NT2/D1 (cell line): ENCODE measurements at regions not wholly inside any gene's neighbourhood (a gene's known extent, or its start where the extent isn't known, plus 50 kb on each side); places are given as distances from the start of the nearest gene placed in this dataset.

Experiments used
- DNase-seq: peaks from one replicate; pipeline ENCODE4 v3.0.0-alpha.2; 2011; ENCODE audit warnings: low read depth, low spot score
- H3K27me3 ChIP-seq: 2 replicates; pipeline ENCODE4 v1.6.0; 2011; ENCODE audit warnings: mild to moderate bottlenecking; ENCODE audit not compliant: insufficient read length, insufficient read depth
- H3K36me3 ChIP-seq: 2 replicates; pipeline ENCODE4 v1.6.1; 2011; ENCODE audit warnings: mild to moderate bottlenecking, low read length, mixed read lengths; ENCODE audit not compliant: insufficient read depth, insufficient read length
- H3K4me1 ChIP-seq: 2 replicates; pipeline ENCODE4 v1.5.1; 2011; ENCODE audit not compliant: insufficient read depth, insufficient read length
- H3K4me3 ChIP-seq: 2 replicates; pipeline ENCODE4 v1.5.1; 2011; ENCODE audit warnings: low read depth; ENCODE audit not compliant: insufficient read length
- H3K9ac ChIP-seq: 2 replicates; pipeline ENCODE4 v1.6.0; 2011; ENCODE audit warnings: low read depth; ENCODE audit not compliant: insufficient read length
- H3K9me3 ChIP-seq: 2 replicates; pipeline ENCODE4 v1.5.1; 2011; ENCODE audit warnings: mild to moderate bottlenecking, low read length; ENCODE audit not compliant: insufficient read depth
- SUZ12 ChIP-seq: IDR thresholded peaks from 2 replicates; pipeline ENCODE4 v1.6.1; 2011; ENCODE audit not compliant: insufficient read length, insufficient read depth; ENCODE audit errors: extremely low read depth
- YY1 ChIP-seq: IDR thresholded peaks from 2 replicates; pipeline ENCODE4 v1.6.1; 2011; ENCODE audit not compliant: insufficient read length, insufficient read depth
- ZNF274 ChIP-seq: IDR thresholded peaks from 2 replicates; pipeline ENCODE4 v1.6.1; 2011; ENCODE audit warnings: mild to moderate bottlenecking, low read depth, low read length

DNA sequence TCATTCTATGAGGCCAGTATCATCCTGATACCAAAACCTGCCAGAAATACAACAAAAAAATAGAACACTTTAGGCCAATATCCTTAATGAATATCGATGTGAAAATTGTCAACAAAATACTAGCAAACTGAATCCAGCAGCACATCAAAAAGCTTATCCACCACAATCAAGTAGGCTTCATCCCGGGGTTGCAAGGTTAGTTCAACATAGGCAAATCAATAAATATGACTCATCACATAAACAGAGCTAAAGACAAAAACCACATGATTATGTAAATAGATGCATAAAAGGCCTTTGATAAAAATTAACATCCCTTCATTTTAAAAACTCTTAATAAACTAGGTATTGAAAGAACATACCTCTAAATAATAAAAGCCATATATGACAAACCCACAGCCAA is 403.2 kb upstream of the AZI2 start:
- DNase-seq = no peak
- Histone ChIP-seq H3K36me3 (no peaks in the 10 kb centered on the region), H3K9ac (no peak overlapping the region), H3K9me3 (peaks cover 11% of the 10 kb centered on the region; the same call in 1 of the 2 replicates), H3K4me1 (no peaks in the 10 kb centered on the region), H3K4me3 (no peak overlapping the region), H3K27me3 (no peaks in the 10 kb centered on the region)
- TF ChIP-seq SUZ12 = no peak
- no peak for TF ChIP-seq YY1
- TF ChIP-seq ZNF274 = no peak

DNA sequence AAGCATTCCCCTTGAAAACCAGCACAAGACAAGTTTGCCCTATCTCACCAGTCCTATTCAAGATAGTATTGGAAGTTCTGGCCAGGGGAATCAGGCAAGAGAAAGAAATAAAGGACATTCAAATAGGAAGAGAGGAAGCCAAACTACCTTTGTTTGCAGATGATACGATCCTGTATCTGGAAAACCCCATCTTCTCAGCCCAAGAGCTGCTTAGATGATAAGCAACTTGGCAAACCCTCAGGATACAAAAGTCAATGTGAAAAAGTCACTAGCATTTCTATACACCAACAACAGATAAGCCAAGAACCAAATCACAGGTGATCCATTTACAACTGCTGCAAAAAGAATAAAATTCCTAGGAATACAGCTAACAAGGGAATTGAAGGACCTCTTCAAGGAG is 403.7 kb upstream of the AZI2 start:
- H3K9me3 ChIP-seq = peaks cover 11% of the 10 kb centered on the region; the same call in 1 of the 2 replicates
- H3K27me3 ChIP-seq = no peaks in the 10 kb centered on the region
- no peak for DNase-seq
- no peak overlapping the region for H3K4me3 ChIP-seq
- TF ChIP-seq ZNF274 = no peak
- TF ChIP-seq YY1 = no peak
- no peak for TF ChIP-seq SUZ12
- H3K9ac ChIP-seq = no peak overlapping the region
- H3K36me3 ChIP-seq = no peaks in the 10 kb centered on the region
- no peaks in the 10 kb centered on the region for H3K4me1 ChIP-seq

DNA sequence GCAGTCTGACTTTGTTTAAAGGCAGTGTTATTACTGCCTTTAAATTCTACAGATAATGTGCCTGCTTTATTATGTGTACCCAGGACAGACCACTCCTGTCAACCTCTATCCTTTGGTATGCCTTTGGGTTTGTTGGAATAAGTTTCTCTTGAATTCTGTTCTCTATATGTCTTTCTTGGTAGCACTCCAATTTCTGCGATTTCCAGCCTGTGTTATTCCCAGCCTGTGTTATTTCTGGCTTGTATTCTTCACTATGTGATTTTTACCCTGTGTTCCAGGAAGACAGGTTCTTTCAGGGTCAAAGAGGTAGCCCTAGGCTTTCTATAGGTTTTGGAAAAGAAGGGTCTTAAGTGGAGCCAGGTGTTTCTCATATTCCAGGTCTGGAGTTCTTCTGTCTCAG is 407.4 kb upstream of the AZI2 start:
- TF ChIP-seq SUZ12 (no peak), ZNF274 (no peak), YY1 (no peak)
- Histone ChIP-seq H3K27me3 (no peaks in the 10 kb centered on the region), H3K9ac (no peak overlapping the region), H3K4me3 (no peak overlapping the region), H3K4me1 (no peaks in the 10 kb centered on the region), H3K36me3 (no peaks in the 10 kb centered on the region), H3K9me3 (0 out of 2 replicates have a peak, but pooled peaks cover under 1% of the 10 kb centered on the region)
- DNase-seq = no peak

DNA sequence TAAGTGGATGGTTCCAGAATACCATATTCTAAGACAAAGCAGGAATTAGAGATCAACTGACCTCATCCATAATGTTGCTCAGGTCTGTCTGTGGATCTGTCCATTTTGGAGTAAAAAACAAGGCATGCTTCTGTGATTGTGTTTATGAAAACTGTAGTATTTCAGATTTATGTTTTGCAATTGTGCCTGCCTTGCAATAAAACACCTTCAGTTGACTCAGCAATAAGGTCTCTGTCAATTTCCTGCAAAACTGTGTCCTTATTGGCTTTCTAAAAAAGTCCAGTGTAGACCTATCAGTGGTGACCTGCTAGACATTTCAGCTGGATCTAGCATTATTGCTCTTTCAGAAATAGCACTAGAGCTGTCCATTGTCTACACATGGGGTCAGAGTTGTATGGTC is 409.5 kb upstream of the AZI2 start:
- TF ChIP-seq YY1 = no peak

DNA sequence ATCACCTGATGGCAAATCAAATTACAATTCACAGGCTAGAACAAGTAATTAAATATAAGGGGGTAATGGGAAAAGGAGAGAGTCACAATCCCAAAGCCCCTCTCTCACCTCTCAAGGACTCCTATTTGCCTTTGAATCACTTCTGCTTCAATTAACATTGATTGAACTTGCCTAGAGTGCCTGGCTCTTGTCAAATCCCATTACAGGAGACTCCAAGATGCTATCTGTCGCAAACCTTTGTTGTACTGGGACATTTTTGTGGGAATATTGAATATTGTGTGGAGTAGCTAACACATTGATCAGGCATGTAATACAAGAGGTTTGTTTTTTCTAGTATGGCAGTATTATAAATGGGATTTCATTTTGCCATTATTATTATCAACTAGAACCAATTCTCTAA is 412.8 kb upstream of the AZI2 start:
- no peak for DNase-seq
- no peak for TF ChIP-seq ZNF274
- TF ChIP-seq YY1 = no peak
- TF ChIP-seq SUZ12 = no peak
- H3K9ac ChIP-seq = no peak overlapping the region

More for the DNA sequence above, 409.5 kb upstream of the AZI2 start:
- Histone ChIP-seq H3K4me1 (no peaks in the 10 kb centered on the region), H3K27me3 (no peaks in the 10 kb centered on the region), H3K9me3 (no peaks in the 10 kb centered on the region), H3K4me3 (no peak overlapping the region), H3K9ac (no peak overlapping the region), H3K36me3 (no peaks in the 10 kb centered on the region)
- DNase-seq = no peak

DNA sequence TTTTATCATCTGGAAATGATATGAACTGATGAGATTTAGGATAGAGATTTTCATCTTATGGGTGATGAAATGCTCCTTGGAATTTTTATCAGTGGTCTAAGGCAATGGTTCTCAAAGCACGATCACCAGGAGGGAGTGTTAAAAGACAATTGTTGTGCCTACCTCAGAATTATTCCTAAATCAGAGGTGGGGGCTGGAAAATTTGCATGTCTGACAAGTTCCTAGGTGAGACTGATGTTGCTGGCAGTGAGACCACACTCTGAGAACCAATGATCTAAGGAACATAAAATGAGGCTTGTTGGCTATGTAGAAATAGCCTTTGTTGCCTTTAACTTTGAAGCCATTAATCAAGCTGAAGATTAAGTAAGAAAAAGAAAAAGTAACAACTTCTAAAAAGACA is 416.6 kb upstream of the AZI2 start:
- Histone ChIP-seq H3K9ac (no peak overlapping the region), H3K4me3 (no peak overlapping the region), H3K9me3 (peaks cover under 1% of the 10 kb centered on the region; the same call in 1 of the 2 replicates), H3K36me3 (no peaks in the 10 kb centered on the region), H3K27me3 (no peaks in the 10 kb centered on the region), H3K4me1 (no peaks in the 10 kb centered on the region)
- no peak for TF ChIP-seq SUZ12
- TF ChIP-seq ZNF274 = no peak
- TF ChIP-seq YY1 = no peak
- DNase-seq = no peak

More for the DNA sequence above, 412.8 kb upstream of the AZI2 start:
- no peaks in the 10 kb centered on the region for H3K9me3 ChIP-seq
- H3K36me3 ChIP-seq = no peaks in the 10 kb centered on the region
- no peak overlapping the region for H3K4me3 ChIP-seq
- H3K27me3 ChIP-seq = no peaks in the 10 kb centered on the region
- no peaks in the 10 kb centered on the region for H3K4me1 ChIP-seq

DNA sequence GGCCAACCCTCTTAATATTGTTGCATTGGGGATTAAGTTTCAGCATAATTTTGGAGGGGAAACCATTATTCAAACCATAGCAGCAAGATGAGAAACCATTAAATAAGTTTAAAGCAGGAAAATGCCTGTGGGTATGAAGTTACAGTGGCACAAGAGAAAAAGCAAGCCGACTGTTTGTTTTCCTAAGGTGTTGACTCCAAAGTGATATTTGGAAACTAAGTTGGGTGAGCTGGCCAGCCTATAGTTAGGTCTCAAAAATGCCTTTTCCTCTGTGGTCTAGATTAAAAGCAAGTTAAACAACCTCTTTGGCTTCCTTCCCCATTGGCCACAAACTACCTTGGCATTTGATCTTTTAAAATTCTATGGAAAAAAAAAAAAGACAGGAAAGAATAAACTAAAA is 419.8 kb upstream of the AZI2 start:
- TF ChIP-seq SUZ12 (no peak), YY1 (no peak), ZNF274 (no peak)
- no peak overlapping the region for H3K9ac ChIP-seq
- H3K9me3 ChIP-seq = peaks cover 20% of the 10 kb centered on the region; the same call in 1 of the 2 replicates
- H3K36me3 ChIP-seq = no peaks in the 10 kb centered on the region
- no peaks in the 10 kb centered on the region for H3K4me1 ChIP-seq
- no peaks in the 10 kb centered on the region for H3K27me3 ChIP-seq
- no peak overlapping the region for H3K4me3 ChIP-seq
- DNase-seq = no peak

DNA sequence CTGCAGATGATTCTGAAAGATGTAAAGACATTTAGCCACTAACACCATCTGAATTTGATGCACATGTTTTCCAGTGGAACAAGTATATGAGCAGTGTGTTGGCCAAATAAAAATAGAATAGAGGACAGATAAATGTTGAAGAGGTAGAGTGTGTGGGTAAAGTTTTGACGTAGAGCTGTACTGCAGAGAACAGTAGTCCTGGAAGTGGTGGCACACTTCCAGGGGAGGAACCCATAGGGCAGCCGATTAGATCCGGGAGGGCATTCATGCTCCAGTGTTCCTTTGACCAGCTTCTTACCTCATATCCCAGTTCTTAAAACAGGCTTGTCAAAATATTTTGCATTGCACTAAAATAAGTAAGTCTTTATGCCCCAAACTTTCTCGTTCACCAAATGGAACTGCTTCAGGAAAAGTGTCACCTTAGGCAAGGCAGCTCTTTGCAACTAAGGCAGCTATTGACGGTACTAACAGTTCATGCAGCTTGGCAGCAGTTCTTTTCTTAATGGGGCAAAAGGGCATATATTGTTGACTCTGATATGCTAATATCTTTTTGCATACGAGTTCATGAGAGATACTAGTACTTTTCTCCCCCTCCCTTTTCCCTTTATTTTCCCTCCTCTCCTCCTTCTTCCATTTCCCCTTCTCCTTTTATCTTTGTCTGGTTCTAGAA is 429.3 kb upstream of the AZI2 start:
- no peak overlapping the region for H3K4me3 ChIP-seq
- DNase-seq = no peak
- TF ChIP-seq ZNF274 = no peak
- TF ChIP-seq SUZ12 = no peak
- TF ChIP-seq YY1 = no peak
- no peak overlapping the region for H3K9ac ChIP-seq
- H3K27me3 ChIP-seq = no peaks in the 10 kb centered on the region
- no peaks in the 10 kb centered on the region for H3K36me3 ChIP-seq
- H3K4me1 ChIP-seq = no peaks in the 10 kb centered on the region
- H3K9me3 ChIP-seq = 0 out of 2 replicates have a peak, but pooled peaks cover under 1% of the 10 kb centered on the region
